ENCODE measurements at regions not wholly inside any gene's neighbourhood (a gene's known extent, or its start where the extent isn't known, plus 50 kb on each side); places are given as distances from the start of the nearest gene placed in this dataset.

- no peak for TF ChIP-seq RAD21 (IDR thresholded peaks at IDR 0.05; ENCODE audit: low read depth)
- TF ChIP-seq, protein P1, sequence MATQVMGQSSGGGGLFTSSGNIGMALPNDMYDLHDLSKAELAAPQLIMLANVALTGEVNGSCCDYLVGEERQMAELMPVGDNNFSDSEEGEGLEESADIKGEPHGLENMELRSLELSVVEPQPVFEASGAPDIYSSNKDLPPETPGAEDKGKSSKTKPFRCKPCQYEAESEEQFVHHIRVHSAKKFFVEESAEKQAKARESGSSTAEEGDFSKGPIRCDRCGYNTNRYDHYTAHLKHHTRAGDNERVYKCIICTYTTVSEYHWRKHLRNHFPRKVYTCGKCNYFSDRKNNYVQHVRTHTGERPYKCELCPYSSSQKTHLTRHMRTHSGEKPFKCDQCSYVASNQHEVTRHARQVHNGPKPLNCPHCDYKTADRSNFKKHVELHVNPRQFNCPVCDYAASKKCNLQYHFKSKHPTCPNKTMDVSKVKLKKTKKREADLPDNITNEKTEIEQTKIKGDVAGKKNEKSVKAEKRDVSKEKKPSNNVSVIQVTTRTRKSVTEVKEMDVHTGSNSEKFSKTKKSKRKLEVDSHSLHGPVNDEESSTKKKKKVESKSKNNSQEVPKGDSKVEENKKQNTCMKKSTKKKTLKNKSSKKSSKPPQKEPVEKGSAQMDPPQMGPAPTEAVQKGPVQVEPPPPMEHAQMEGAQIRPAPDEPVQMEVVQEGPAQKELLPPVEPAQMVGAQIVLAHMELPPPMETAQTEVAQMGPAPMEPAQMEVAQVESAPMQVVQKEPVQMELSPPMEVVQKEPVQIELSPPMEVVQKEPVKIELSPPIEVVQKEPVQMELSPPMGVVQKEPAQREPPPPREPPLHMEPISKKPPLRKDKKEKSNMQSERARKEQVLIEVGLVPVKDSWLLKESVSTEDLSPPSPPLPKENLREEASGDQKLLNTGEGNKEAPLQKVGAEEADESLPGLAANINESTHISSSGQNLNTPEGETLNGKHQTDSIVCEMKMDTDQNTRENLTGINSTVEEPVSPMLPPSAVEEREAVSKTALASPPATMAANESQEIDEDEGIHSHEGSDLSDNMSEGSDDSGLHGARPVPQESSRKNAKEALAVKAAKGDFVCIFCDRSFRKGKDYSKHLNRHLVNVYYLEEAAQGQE (IDR thresholded peaks at IDR 0.05; ENCODE audit: low read depth), result no peak
- no peak for TF ChIP-seq TAF1 (IDR thresholded peaks at IDR 0.05; ENCODE audit: low read depth)
Measured at GRCh38 chr18:45512363-45512953, 102.8 kb upstream of the SLC14A2 start.
